AG04450 (cell line): ENCODE measurements at regions not wholly inside any gene's neighbourhood (a gene's known extent, or its start where the extent isn't known, plus 50 kb on each side); places are given as distances from the start of the nearest gene placed in this dataset.
"Not testable (repeated sequence)": the region's sequence is repeated elsewhere in the genome, so short reads cannot be mapped to it uniquely, and the experiment has no call there.

Experiments used
- CTCF ChIA-PET: fragments of 300-600, 350-600 bp; formaldehyde crosslinking; extraction: SDS; loops from one replicate; lab custom pipeline; 2022; ENCODE audit warnings: antibody characterized with exemption, inconsistent platforms; lab: Charles Lee
- POLR2A ChIA-PET: fragments of 350-600 bp; formaldehyde crosslinking; extraction: SDS; loops from one replicate; lab custom pipeline; 2021; ENCODE audit warnings: antibody characterized with exemption, inconsistent platforms; lab: Yijun Ruan, JAX
- DNase-seq: peaks from one replicate; pipeline ENCODE4 v3.0.0-alpha.2; 2011; ENCODE audit warnings: low read depth, low spot score
- H3K27ac ChIP-seq: one replicate; pipeline ENCODE4 v1.5.1; 2012; ENCODE audit warnings: low read depth, low read length, control low read depth
- H3K27me3 ChIP-seq: one replicate; pipeline ENCODE4 v1.6.0; 2012; ENCODE audit warnings: low read length; ENCODE audit not compliant: control insufficient read depth, insufficient read depth
- H3K4me3 ChIP-seq: 2 replicates; pipeline ENCODE4 v1.5.1; 2011; ENCODE audit warnings: mild to moderate bottlenecking, low read depth, low read length, control low read depth
- H3K9me3 ChIP-seq: 2 replicates; pipeline ENCODE4 v1.5.1; 2012; ENCODE audit warnings: low read length; ENCODE audit not compliant: control insufficient read depth, insufficient read depth
- TF ChIP-seq, protein P1 (sequence below): IDR thresholded peaks from 2 replicates; pipeline ENCODE4 v1.5.1; 2011; ENCODE audit warnings: low read depth, low read length, control low read depth, inconsistent platforms

GRCh38 chr1:29756498-29756897, 520.2 kb downstream of the PTPRU start:
- Histone ChIP-seq H3K9me3 (no peaks in the 10 kb centered on the region), H3K27ac (no peak overlapping the region), H3K4me3 (no peak overlapping the region), H3K27me3 (peaks cover 9% of the 10 kb centered on the region)
- TF ChIP-seq, protein P1, sequence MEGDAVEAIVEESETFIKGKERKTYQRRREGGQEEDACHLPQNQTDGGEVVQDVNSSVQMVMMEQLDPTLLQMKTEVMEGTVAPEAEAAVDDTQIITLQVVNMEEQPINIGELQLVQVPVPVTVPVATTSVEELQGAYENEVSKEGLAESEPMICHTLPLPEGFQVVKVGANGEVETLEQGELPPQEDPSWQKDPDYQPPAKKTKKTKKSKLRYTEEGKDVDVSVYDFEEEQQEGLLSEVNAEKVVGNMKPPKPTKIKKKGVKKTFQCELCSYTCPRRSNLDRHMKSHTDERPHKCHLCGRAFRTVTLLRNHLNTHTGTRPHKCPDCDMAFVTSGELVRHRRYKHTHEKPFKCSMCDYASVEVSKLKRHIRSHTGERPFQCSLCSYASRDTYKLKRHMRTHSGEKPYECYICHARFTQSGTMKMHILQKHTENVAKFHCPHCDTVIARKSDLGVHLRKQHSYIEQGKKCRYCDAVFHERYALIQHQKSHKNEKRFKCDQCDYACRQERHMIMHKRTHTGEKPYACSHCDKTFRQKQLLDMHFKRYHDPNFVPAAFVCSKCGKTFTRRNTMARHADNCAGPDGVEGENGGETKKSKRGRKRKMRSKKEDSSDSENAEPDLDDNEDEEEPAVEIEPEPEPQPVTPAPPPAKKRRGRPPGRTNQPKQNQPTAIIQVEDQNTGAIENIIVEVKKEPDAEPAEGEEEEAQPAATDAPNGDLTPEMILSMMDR = no peak
- CTCF ChIA-PET = no interaction called here
- DNase-seq = no peak
- POLR2A ChIA-PET = no interaction called here

DNA sequence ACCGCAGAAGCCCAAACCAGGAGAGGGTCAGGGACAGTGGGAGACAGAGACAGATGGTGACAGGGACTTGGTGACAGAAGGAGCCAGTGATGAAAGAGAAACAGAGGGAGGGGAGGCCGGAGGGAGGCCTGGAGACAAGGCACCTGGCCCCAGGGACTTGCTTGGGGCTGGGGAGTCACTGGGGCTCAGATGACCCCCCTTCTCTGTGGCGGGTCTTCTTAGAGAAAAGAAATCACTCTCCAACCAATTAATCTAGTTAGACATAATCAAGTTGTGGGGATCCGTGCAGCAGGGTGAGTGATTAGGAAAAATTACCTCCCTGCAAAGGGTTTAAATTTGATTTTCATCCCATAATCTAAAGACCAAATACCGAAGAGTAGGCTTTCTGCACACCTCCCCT, 519.8 kb downstream of the PTPRU start:
- H3K9me3 ChIP-seq = no peaks in the 10 kb centered on the region
- TF ChIP-seq, protein P1 = no peak
- DNase-seq = no peak
- H3K27ac ChIP-seq = no peak overlapping the region
- ChIA-PET CTCF (no interaction called here), POLR2A (no interaction called here)
- no peak overlapping the region for H3K4me3 ChIP-seq
- peaks cover 9% of the 10 kb centered on the region for H3K27me3 ChIP-seq

GRCh38 chr1:29755412-29756015, 519.2 kb downstream of the PTPRU start:
- POLR2A ChIA-PET, CTCF ChIA-PET: not testable (repeated sequence)

GRCh38 chr1:29754573-29755375, 518.5 kb downstream of the PTPRU start:
- DNase-seq = no peak
- no peak overlapping the region for H3K27ac ChIP-seq
- H3K9me3 ChIP-seq = no peaks in the 10 kb centered on the region
- ChIA-PET CTCF (no interaction called here), POLR2A (no interaction called here)
- TF ChIP-seq, protein P1 = no peak
- peaks cover 9% of the 10 kb centered on the region for H3K27me3 ChIP-seq
- H3K4me3 ChIP-seq = no peak overlapping the region

More at GRCh38 chr1:29755412-29756015, 519.2 kb downstream of the PTPRU start:
- H3K9me3 ChIP-seq, H3K27ac ChIP-seq, DNase-seq, H3K27me3 ChIP-seq, H3K4me3 ChIP-seq: not testable (repeated sequence)

DNA sequence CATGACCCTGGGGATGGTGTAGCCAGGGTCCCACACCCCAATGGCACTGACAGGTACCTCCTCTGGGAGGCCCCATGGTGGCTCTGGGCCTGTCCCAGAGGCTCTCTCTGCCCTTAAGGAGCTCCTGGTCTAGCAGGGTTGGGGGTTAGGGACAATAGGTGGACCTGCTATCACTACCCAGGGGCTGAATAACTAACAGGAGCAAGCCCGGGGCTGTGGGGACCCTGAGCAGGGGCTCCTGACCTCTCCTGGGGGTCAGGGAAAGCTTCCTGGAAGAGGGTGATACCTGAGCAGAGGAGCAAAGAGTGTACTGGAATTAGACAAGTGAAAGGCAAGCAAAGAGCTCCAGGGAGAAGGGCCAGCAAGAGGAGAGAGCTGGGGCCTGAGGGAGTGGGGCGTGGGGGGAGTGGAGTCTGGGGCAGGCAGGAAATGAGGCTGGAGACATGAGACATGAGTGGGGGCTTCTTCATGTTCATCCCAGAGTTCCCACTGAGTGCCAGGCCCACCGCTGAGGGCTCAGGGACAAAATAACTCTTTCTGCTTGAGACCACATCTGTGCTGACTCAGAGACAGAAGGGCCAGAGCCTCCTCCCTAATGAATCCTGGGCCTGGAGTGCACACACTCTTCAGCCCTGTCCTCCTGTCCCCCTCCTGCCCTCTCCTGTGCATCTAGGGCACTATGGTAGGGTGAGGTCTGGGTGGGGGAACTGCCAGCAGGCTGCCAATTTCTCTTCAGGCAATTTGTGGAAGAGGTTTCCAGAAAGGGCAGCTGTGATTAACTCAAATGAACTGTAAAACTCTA, 517.6 kb downstream of the PTPRU start:
- no peak for DNase-seq
- H3K9me3 ChIP-seq = no peaks in the 10 kb centered on the region
- ChIA-PET CTCF (no interaction called here), POLR2A (no interaction called here)
- TF ChIP-seq, protein P1 = no peak
- peaks cover 8% of the 10 kb centered on the region for H3K27me3 ChIP-seq
- no peak overlapping the region for H3K27ac ChIP-seq
- no peak overlapping the region for H3K4me3 ChIP-seq
